Smooth muscle cell (in vitro differentiated cells): ENCODE measurements at regions not wholly inside any gene's neighbourhood (a gene's known extent, or its start where the extent isn't known, plus 50 kb on each side); places are given as distances from the start of the nearest gene placed in this dataset.

Experiments used
- DNase-seq: peaks from one replicate; lab custom pipeline; 2025; ENCODE audit not compliant: unreplicated experiment; lab: John Stamatoyannopoulos, UW
- H2AFZ ChIP-seq: fragments of 200-600 bp; sonication (generic); 2 replicates; pipeline ENCODE4 v1.6.0; 2016; ENCODE audit warnings: antibody characterized with exemption, low read depth, mild to moderate bottlenecking
- H3F3A ChIP-seq: fragments of 200-600 bp; sonication (generic); 2 replicates; pipeline ENCODE4 v1.6.0; 2017; ENCODE audit warnings: antibody characterized with exemption, low read depth
- H3K27ac ChIP-seq: fragments of 200-600 bp; sonication (generic); 2 replicates; pipeline ENCODE4 v1.5.1; 2016; ENCODE audit warnings: low read depth, mild to moderate bottlenecking
- H3K27me3 ChIP-seq: fragments of 200-600 bp; sonication (generic); 2 replicates; pipeline ENCODE4 v1.6.1; 2016; ENCODE audit warnings: low read depth, mild to moderate bottlenecking
- H3K36me3 ChIP-seq: fragments of 200-600 bp; sonication (generic); 2 replicates; pipeline ENCODE4 v1.5.1; 2016; ENCODE audit warnings: low read depth
- H3K4me1 ChIP-seq: fragments of 200-600 bp; sonication (generic); 2 replicates; pipeline ENCODE4 v1.5.1; 2016; ENCODE audit warnings: low read depth
- H3K4me2 ChIP-seq: fragments of 200-600 bp; sonication (generic); 2 replicates; pipeline ENCODE4 v1.6.0; 2016; ENCODE audit warnings: mild to moderate bottlenecking
- H3K4me3 ChIP-seq: fragments of 200-600 bp; sonication (generic); 2 replicates; pipeline ENCODE4 v1.5.1; 2016; ENCODE audit warnings: mild to moderate bottlenecking
- H3K79me2 ChIP-seq: fragments of 200-600 bp; sonication (generic); 2 replicates; pipeline ENCODE4 v1.6.0; 2016; ENCODE audit warnings: low read depth, mild to moderate bottlenecking
- H3K9ac ChIP-seq: fragments of 200-600 bp; sonication (generic); 2 replicates; pipeline ENCODE4 v1.6.0; 2016; ENCODE audit warnings: low read depth
- H3K9me3 ChIP-seq: fragments of 200-600 bp; sonication (generic); replicated peaks from 2 replicates; pipeline ENCODE4 v1.5.1; 2016; ENCODE audit warnings: low read depth
- H4K20me1 ChIP-seq: fragments of 200-600 bp; sonication (generic); 2 replicates; pipeline ENCODE4 v1.6.0; 2016; ENCODE audit warnings: low read depth
- CTCF ChIP-seq: fragments of 200-600 bp; sonication (generic); IDR thresholded peaks from 2 replicates; pipeline ENCODE4 v1.5.1; 2017; ENCODE audit warnings: borderline replicate concordance, mild to moderate bottlenecking, antibody characterized with exemption; ENCODE audit not compliant: insufficient read depth, poor library complexity, severe bottlenecking
- WGBS: methylation state at CpG from one replicate; pipeline ENCODE4 v1.1.7; 2016; ENCODE audit warnings: low lambda C conversion rate; 5-methylcytosine and 5-hydroxymethylcytosine counted together

GRCh38 chr5:135141303-135142268 lies 107.6 kb upstream of the PITX1 start:
- Histone ChIP-seq H3K27me3 (no peaks in the 10 kb centered on the region), H4K20me1 (no peaks in the 10 kb centered on the region), H3K4me1 (no peaks in the 10 kb centered on the region), H3K27ac (peak overlapping the region; percentile 86), H2AFZ (no peak overlapping the region), H3K36me3 (no peaks in the 10 kb centered on the region), H3K9ac (peak overlapping the region; percentile 47), H3K9me3 (no peaks in the 10 kb centered on the region), H3K4me2 (peak overlapping the region; percentile 22), H3K79me2 (no peaks in the 10 kb centered on the region), H3K4me3 (no peak overlapping the region), H3F3A (peaks cover 12% of the 10 kb centered on the region)
- no peak for TF ChIP-seq CTCF
- 93% methylated on average over 13 of the region's 13 CpGs for WGBS
- no peak for DNase-seq

GRCh38 chr5:135140446-135141204 lies 106.6 kb upstream of the PITX1 start:
- no peaks in the 10 kb centered on the region for H4K20me1 ChIP-seq
- WGBS = 37% methylated on average over 9 of the region's 9 CpGs
- peak; percentile 13 for DNase-seq
- H2AFZ ChIP-seq = no peak overlapping the region
- no peaks in the 10 kb centered on the region for H3K27me3 ChIP-seq
- peak overlapping the region; percentile 45 for H3K9ac ChIP-seq
- H3K4me2 ChIP-seq = peak overlapping the region; percentile 49
- H3F3A ChIP-seq = peaks cover 12% of the 10 kb centered on the region
- no peak overlapping the region for H3K4me3 ChIP-seq
- H3K79me2 ChIP-seq = no peaks in the 10 kb centered on the region
- no peaks in the 10 kb centered on the region for H3K4me1 ChIP-seq
- H3K27ac ChIP-seq = peak overlapping the region; percentile 86
- TF ChIP-seq CTCF = no peak
- no peaks in the 10 kb centered on the region for H3K9me3 ChIP-seq
- H3K36me3 ChIP-seq = no peaks in the 10 kb centered on the region

- Histone ChIP-seq H3K36me3 (no peaks in the 10 kb centered on the region), H3K9me3 (no peaks in the 10 kb centered on the region), H2AFZ (no peak overlapping the region), H3K27ac (peak overlapping the region; percentile 86), H3K27me3 (no peaks in the 10 kb centered on the region), H3F3A (peaks cover 12% of the 10 kb centered on the region), H3K4me1 (no peaks in the 10 kb centered on the region), H3K4me3 (peak overlapping the region; percentile 14), H3K4me2 (peak overlapping the region; percentile 78), H3K79me2 (no peaks in the 10 kb centered on the region), H3K9ac (peak overlapping the region; percentile 46), H4K20me1 (no peaks in the 10 kb centered on the region)
- DNase-seq = peak; percentile 32
- WGBS = 31% methylated on average over 12 of the region's 12 CpGs
- TF ChIP-seq CTCF = no peak
These were observed 105.5 kb upstream of the PITX1 start for GRCh38 chr5:135139381-135140134.
